HG03442 (cell line): ENCODE measurements at regions not wholly inside any gene's neighbourhood (a gene's known extent, or its start where the extent isn't known, plus 50 kb on each side); places are given as distances from the start of the nearest gene placed in this dataset.

Experiments
- ATAC-seq: cut with Tn5 transposase; IDR thresholded peaks from one replicate; pipeline ENCODE4 v1.9.1; 2021; ENCODE audit warnings: mild to moderate bottlenecking, moderate library complexity; ENCODE audit not compliant: unreplicated experiment

DNA sequence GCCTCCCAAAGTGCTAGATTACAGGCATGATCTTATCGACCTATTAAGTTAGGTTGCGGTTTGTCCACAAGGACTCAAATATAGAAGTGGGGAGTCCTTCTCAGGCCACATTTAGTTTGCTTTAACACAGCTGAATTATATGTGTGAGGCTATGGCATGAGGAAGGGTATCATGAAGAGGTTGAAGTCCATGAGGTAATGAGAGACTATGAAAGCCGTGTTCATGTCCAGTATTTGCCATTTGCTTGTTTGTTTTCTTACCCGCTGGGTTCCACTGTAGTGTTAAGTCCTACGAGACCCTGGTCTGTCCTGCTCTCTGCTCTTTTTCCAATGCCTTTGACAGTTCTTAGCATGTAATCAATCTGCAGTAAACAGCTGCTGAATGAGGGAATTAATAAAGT, 1072.4 kb upstream of the EEF2KMT start:
- no peak for ATAC-seq

DNA sequence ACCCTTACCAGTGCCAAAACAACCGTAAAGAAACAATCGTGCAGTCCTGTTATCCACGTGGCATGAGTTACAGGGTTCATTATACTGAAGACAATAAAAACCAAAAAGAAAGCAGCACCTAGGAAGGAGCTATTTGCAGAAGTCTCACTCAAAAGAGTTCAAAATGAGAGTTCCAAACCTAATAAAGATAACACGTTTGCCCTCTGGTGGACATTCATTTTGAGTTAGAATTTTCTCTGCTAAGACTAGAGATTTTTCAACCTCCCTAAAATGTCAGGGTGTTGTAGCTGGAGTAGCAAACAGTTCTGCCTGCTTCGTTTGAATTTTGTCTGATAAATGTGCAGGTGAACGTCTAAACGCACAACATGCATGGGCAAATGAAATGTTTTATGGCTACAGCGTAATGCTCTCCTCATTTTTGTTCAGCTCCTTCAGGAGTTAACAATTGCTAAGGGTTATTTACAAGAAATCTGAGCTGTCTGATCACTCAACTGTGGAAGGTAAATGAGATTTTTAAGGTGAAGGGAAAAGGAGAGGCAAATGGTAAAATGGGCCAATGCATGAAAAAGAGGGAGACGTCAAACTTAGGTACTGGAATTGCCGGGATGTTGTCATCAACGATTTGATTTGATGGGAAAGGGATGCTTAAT, 1067.9 kb upstream of the EEF2KMT start:
- no peak for ATAC-seq

DNA sequence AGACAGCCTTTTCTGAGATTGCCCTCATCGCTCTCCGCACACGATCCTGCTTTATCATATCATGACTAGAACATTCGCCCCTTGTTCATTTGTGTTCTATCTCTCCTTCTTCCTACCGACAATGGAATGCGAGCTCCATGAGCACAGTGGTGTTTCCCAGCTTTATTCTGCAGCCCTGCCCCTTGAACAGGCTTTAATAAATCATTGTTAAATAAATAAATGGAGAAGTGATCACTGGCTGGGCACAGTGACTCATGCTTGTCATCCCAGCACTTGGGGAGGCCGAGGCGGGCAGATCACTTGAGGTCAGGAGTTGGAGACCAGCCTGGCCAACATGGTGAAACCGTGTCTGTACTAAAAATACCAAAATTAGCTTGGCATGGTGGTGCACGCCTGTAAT, 1063.3 kb upstream of the EEF2KMT start:
- ATAC-seq, result no peak

DNA sequence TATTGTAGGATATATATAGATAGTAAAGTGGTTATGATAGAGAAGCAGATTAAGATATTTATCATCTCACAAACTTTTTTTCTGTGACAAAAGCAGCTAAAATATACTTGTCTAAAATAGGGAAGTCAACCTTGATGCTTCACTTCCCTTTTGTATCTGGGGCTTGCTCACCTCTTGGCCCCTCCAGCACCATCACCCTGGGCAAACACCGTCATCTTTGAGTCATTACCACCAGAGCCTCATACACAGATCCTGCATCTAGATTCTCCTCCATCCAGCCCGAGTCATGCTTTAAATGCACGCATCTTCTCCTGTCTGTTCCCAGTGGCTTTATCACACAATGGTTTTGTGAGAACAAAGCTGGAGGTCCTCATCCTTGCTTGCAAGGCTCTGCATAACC, 1062.7 kb upstream of the EEF2KMT start:
- no peak for ATAC-seq

DNA sequence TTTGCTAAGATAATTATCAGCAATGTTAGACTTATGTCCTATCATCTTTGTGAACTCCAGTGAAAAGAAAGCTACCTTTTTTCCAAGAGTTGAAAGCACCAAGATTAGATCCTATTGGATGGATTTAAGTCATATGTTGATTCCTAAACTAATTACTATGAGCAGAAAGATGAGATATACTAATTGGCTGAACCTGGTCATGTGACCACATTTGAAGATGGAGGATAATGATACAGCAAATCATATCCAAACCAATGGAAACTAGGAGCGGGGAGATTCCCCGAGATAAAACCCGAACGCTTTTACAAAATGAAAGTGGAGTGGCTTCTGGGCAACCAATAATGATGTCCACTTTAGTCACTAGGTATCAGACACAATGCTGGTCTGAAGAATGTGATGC, 1060.2 kb upstream of the EEF2KMT start:
- no peak for ATAC-seq

DNA sequence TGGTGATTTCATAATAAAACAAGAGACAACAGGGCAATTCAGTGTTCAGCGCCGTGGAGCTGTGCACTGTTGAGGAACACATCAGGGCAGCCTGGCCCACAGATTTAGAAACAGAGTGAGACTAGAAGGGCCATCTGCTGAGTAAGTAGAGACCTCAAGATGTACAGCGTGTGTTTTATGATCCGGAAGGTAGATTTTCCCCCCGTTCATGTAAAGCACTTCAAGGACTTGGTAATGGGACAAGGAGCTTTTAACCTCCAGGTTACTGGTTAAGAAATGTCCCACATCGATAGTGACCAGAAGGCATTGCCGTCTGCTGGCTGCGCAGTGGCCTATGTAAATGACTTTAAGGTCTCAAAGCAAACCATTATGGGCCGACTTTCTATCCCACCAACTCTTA, 1057.7 kb upstream of the EEF2KMT start:
- ATAC-seq, result no peak

DNA sequence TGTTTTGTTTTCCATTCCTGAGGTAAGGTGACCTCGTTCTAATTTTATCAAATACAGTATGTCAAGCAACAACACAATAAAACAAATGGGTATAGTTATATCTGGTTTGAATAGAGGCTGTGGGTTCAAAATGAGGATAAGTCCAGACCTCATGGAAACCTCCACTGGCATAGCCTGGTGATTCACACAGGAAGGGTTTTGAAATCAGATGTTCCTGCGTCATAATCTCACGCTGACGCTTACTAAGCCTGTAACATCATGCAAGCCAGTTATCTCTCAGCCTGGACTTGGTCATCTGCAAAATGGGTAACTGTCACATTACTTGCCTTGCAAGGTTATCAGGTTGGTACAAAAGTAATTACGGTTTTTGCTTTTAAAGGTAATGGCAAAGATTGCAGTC, 1056.3 kb upstream of the EEF2KMT start:
- no peak for ATAC-seq

DNA sequence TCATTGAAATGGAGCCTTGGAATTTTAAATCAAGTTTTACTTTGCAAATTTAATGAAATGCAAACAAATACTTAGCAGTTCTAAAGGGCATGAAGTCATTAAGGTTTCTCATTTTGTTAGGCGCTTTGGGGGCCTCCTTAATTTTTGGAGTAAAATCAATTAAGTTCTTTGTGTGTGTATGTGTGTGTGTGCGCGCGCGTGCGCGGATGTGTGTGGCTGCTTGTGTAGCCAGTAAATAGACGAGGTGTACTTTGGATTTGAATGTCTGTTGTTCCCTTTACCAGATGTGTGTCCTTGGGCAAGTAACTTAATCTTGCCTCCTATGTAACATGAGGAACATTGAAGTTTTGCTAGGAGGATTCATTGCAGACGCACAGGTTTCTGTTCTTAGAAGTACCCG, 1051.4 kb upstream of the EEF2KMT start:
- ATAC-seq, result no peak

DNA sequence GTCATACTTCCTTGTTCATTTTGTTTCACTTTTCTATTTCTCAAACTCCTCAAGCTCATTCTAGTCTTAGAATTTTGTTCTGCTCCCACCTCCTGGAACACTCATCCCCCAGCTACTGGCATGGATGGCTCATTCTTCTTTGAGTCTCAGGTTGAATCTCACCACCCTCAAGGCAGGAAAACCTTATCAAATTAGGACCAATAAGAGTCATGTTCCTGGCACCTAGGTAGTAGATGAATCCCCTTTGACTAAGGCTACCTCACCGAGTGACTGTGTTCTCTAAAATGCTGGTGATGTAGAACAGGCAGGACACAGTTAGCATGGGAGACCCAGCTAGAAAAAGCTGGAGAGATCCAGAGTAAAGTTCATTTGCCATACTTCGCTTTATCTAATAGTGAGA, 1050.8 kb upstream of the EEF2KMT start:
- ATAC-seq, result no peak

DNA sequence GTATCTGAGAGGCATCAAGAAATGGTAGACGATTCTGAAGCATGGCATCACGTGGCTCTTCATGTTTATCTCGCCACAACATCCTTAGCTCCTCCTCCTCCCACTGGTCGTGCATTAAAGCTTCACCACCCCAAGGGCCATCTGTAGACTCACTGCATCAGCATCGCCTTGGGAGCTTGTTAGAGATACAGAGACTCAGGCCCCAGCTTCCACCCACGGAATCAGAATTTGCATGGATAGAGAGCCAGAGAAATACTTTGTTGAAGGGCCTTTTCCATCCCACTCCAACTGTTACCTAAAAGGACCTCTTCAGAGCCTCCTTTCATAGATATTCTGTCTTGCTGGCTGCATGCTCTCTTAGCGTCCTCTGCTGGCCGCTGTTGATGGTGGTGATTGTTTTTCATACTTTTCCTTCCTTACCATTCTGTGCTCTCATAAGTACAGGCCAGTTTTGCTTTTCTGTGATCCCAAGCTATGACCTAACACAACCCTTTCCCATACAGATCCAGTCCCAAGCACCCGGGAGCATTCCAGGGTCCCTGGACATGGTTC, 1049.4 kb upstream of the EEF2KMT start:
- no peak for ATAC-seq

DNA sequence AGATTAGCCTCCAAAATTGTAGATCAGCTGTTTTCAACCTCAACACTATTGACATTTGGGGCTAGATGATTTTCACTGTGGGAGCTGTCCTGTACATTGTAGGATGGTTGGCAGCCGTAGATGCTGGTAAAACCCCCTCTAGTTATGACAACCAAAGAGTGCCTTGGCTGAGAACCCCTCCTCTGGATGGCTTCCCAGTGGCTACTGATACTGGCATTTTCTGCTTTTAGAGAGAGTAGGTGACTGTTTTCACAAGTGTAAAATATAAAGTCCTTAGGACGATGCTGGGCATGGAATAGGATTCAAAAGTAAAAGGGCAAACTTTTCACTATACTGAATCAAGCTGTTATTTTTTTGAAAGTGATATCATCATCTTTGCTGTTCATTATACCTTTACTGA, 1048.8 kb upstream of the EEF2KMT start:
- ATAC-seq, result no peak

DNA sequence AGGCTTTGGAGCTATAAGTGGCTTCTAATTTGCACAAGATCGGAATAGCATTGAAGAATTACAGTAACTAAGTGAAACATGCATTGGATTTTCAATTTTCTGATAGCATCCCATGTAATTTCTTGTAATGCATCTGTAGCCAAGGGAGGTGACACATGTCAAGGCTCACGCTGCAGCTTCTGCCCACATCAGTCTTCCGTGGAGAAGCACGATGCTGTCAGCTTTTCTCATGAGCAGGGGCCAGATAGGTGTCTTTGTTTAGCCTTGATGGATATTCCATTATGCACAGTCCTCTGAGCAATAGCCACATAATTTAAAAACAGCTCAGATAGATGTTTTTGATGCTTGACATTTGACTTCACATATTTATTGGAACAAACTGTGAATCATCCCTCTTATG, 1046.9 kb upstream of the EEF2KMT start:
- no peak for ATAC-seq

DNA sequence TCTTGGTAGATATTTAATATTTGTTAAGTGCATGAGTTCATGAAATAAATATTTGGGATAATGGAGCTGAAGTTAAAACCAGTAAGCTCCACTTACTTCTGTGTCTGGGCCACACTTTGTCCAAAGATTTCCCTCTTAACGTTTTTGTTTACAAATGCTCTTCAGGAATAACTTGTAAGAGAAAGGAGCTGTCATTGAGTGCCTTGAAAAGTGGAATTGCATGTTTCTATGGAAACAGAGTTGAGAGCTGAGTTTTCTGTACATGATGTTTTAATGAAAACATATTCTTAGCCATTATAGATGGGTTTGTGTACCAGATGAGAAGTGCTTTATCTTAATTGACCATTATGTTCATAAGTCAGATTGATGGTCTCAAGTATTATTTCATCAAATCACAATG, 1045.4 kb upstream of the EEF2KMT start:
- ATAC-seq, result no peak

DNA sequence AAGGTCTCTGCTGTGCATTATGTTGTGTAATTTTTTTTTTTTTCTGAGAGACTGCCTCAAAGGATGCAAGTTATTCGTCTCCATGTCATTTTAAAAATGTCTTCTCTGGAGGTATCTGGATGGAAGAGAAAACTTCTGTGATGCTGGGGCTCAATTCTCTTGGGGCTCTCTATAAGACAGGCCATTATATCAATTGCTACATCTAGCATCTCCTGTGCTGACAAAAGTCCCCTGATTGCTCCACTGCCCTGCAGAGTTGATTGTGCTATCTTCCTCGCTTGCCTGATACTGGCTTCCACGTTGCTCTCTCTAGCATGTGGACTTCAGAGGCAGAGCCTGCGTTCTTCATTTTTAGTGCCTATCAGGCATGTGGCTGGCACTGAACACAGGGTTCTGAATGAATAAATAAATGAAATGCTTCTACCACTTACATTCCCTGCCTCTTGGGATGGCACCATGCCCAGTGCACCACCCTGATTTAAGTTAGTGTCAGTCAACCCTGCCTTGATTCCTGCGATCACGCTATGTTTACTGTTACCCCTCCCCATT, 1035.5 kb upstream of the EEF2KMT start:
- no peak for ATAC-seq

DNA sequence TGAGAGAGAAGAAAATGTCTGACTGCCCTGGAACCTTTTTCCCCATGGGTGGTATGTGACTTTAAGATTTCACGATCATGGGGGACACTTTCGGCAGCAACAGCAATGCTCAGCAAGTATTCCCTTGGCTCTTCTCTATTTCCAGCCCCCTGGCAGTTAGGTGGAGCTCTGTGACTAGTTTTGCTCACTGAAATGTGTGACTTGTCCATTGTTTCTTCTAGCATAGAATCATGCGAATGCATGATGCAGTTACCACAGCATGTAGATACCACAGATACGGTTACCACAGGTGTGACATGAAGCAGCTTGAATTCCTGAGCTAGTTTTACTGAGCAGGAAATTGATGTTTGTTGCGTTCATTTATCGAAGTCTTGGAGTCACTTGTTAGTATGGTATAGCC, 1034.5 kb upstream of the EEF2KMT start:
- no peak for ATAC-seq

DNA sequence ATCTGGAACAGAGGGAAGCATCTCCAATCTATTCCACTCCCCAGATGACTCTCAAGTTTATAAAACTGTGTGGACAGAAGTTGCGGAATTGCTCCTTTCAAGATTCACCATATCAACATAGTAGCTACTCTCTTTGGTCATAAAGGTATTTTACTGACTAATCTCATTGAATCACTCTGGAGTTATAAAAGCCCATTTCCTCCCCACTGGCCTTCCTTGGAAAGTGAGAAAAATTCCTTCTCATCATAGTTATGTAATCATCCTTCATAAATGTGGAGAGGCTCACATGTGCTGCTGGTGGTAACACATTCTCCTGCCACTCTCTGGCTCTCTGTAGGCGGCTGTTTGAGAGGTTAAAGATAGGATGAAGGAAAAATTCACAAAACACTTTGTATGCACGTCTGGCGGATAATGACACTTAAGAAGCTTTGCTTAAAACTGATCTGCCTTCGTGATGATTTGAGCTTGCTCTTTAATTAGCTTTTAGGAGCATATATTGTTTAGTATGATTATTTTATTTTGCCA, 1034.0 kb upstream of the EEF2KMT start:
- ATAC-seq, result no peak

DNA sequence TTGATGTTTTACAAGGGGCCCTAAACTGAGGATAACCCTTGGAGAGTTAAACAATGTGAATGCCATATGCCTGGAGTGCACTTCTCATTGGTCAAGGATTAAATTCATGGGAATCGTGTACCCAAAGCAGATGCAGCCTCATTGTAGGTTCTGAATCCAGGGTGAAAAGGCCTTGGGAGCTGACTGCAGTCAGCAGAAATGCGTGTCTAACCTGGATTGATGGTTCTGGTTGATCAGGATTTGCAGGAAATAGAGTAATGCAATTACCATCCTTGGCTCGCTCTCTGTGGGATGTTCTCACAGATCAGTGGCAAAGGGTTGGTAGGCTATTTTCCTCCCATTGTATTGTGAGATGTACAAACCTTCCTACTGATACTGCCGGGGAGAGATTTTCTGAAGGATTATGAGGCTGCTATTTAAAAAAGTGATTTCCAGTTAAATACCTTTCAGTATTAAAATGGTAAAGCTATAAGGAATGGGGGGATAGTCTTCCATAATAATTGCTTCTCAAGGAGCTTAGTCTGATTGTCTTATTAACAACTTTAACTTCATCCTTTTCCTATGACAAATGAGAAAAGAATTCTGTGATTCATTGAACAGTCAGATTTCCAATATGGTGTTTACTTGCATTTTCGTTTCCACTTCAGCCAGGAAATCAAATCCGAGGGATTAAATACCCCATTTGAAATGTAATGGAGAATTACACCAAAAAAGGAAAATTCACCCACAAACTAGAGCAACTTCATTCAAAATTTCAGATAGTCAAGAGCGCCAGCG, 1028.1 kb upstream of the EEF2KMT start:
- no peak for ATAC-seq

DNA sequence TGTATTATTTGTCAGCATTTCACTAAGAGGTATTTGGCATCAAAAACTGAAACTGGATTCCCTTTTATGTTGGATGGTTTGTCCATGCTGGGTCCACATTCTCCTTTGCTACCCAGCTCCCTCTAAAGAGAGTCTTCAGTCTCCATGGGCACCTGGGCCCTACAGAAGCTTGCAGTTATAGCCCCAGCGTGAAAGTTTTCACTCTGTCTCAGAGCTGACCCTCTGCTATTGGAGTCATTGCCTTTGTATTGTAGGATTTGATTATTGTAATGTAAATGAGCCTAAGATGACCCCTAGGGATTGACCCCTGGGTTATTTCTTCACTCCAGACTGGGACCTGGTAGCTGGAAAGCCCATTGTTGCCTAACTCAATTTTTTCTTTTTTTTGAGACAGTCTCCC, 1026.5 kb upstream of the EEF2KMT start:
- no peak for ATAC-seq

DNA sequence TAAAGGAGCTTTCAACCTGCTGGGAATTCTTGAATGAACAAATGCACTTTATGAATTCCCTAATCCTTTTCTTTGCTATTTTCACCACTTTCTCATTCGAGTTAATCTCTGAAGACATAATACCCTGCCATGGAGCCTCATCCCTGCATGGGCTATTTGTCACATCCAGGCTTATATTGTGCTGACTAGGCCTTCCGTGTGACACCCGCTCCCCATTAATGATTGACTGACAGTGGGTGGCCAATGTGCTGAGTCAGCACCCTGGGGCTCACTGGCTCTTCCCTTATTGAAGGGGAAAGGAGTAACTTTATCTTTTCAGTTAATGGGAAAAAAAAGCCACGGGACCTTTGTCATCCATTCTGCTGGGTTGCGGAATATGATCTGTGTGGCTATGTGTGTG, 1024.8 kb upstream of the EEF2KMT start:
- ATAC-seq, result no peak

DNA sequence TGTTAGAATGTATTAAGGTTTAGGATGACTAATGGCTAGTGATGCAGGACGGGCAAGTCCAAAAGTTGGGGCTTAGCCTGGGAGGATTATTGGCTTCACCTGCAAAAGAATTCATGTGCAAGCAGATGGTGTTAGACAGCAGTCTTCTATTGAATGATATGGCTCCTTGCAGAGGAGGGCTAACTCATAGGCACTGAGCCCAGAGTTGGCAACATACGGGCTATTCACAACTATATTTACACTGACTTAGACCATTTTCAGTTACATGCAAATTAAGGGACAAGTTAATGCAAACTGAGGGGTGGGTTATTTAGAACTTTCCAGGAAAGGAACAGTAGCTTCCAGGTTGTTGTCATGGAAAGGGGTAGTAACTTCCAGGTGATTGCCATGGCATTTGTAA, 1017.1 kb upstream of the EEF2KMT start:
- ATAC-seq, result no peak

DNA sequence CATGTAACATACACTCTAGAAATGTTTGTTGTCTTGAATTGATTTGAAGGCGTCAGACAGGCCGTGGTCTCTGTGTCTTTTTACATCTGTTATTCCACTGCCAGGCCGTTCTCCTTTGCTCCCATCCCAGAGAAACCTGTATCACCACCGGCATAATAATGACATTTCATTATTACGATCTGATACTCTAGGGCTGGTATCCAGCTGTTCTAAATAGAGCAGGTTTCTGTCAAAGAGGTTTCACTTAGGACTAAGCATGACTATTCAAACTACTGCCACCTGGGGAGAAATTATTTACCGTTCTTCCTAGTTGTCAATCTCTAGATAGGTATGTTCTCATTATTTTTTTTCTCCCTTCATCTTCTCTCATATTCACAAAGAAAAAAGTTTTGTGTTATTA, 1016.2 kb upstream of the EEF2KMT start:
- no peak for ATAC-seq

DNA sequence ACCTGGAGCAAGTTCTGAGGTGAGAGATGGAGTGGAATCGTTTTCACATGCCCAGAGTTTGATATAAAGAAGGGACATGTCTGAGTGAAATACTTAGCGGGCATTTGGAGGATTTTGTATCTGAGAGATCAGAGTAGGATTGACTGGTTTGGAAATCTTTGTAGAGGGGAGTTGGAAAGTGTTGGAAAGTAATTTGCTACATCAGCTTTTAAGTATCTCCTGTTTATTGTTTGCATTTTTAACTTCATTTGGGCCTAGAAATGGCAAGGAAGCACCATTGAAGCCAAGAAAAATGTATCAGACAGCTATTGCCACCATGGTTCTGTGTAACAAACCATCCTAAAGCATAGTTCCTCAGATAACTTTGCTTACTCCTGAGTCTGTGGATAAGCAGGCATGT, 1015.1 kb upstream of the EEF2KMT start:
- no peak for ATAC-seq
